Astrocyte (in vitro differentiated cells and primary cell): ENCODE measurements at regions not wholly inside any gene's neighbourhood (a gene's known extent, or its start where the extent isn't known, plus 50 kb on each side); places are given as distances from the start of the nearest gene placed in this dataset.
"Not testable (repeated sequence)": the region's sequence is repeated elsewhere in the genome, so short reads cannot be mapped to it uniquely, and the experiment has no call there.

Experiments used
- DNase-seq: peaks from one replicate; pipeline ENCODE4 v3.0.0-alpha.2; 2010; ENCODE audit warnings: low read depth
- FAIRE-seq: peaks from 2 replicates; lab custom pipeline; 2011; peaks lifted over from hg19 to GRCh38; lab: Jason Lieb, UNC
- H2AFZ ChIP-seq: 2 replicates; pipeline ENCODE4 v1.6.0; 2012; ENCODE audit warnings: low read depth, low read length, inconsistent platforms
- H3K27ac ChIP-seq: 2 replicates; pipeline ENCODE4 v1.5.1; 2011; ENCODE audit warnings: low read depth, low read length, inconsistent platforms
- H3K27me3 ChIP-seq: 2 replicates; pipeline ENCODE4 v1.6.0; 2011; ENCODE audit warnings: low read length, inconsistent platforms; ENCODE audit not compliant: insufficient read depth
- H3K36me3 ChIP-seq: 2 replicates; pipeline ENCODE4 v1.5.1; 2011; ENCODE audit warnings: low read length, inconsistent platforms; ENCODE audit not compliant: insufficient read depth
- H3K4me1 ChIP-seq: 2 replicates; pipeline ENCODE4 v1.5.1; 2011; ENCODE audit warnings: low read length, inconsistent platforms; ENCODE audit not compliant: insufficient read depth
- H3K4me2 ChIP-seq: 2 replicates; pipeline ENCODE4 v1.6.0; 2012; ENCODE audit warnings: low read length, inconsistent platforms
- H3K4me3 ChIP-seq: 2 replicates; pipeline ENCODE4 v1.5.1; 2011; ENCODE audit warnings: low read depth, mild to moderate bottlenecking, low read length, inconsistent platforms; ENCODE audit not compliant: insufficient read depth
- H3K79me2 ChIP-seq: 2 replicates; pipeline ENCODE4 v1.6.0; 2012; ENCODE audit warnings: mild to moderate bottlenecking, low read length, inconsistent platforms; ENCODE audit not compliant: insufficient read depth
- H3K9ac ChIP-seq: 2 replicates; pipeline ENCODE4 v1.6.0; 2012; ENCODE audit warnings: mild to moderate bottlenecking, low read length, inconsistent platforms
- H3K9me3 ChIP-seq: 2 replicates; pipeline ENCODE4 v1.5.1; 2012; ENCODE audit warnings: low read depth, mild to moderate bottlenecking, low read length, inconsistent platforms; ENCODE audit not compliant: insufficient read depth
- H4K20me1 ChIP-seq: 2 replicates; pipeline ENCODE4 v1.6.0; 2012; ENCODE audit warnings: low read length, inconsistent platforms; ENCODE audit not compliant: insufficient read depth
- H3K27ac Mint-ChIP-seq: one replicate; pipeline ENCODE4 v1.8.0; 2021; ENCODE audit warnings: mild to moderate bottlenecking, mixed read lengths; ENCODE audit not compliant: unreplicated experiment
- H3K27me3 Mint-ChIP-seq: one replicate; pipeline ENCODE4 v1.8.0; 2021; ENCODE audit warnings: low read depth, mixed read lengths; ENCODE audit not compliant: unreplicated experiment
- H3K36me3 Mint-ChIP-seq: one replicate; pipeline ENCODE4 v1.8.0; 2021; ENCODE audit warnings: low read depth, mixed read lengths; ENCODE audit not compliant: unreplicated experiment
- H3K4me1 Mint-ChIP-seq: one replicate; pipeline ENCODE4 v1.8.0; 2021; ENCODE audit warnings: low read depth, mixed read lengths; ENCODE audit not compliant: unreplicated experiment
- H3K4me3 Mint-ChIP-seq: one replicate; pipeline ENCODE4 v1.8.0; 2021; ENCODE audit warnings: mild to moderate bottlenecking, moderate library complexity, mixed read lengths; ENCODE audit not compliant: unreplicated experiment
- H3K9me3 Mint-ChIP-seq: one replicate; pipeline ENCODE4 v1.8.0; 2021; ENCODE audit warnings: mild to moderate bottlenecking, mixed read lengths; ENCODE audit not compliant: unreplicated experiment
- CTCF ChIP-seq: IDR thresholded peaks from 2 replicates; pipeline ENCODE4 v1.5.1; 2011; ENCODE audit warnings: low read depth, mild to moderate bottlenecking, inconsistent platforms, low read length, moderate library complexity; ENCODE audit not compliant: insufficient read depth
- EZH2 ChIP-seq: IDR thresholded peaks from 2 replicates; pipeline ENCODE4 v1.6.1; 2012; ENCODE audit warnings: mild to moderate bottlenecking, low read length, inconsistent platforms; ENCODE audit not compliant: insufficient read depth

DNA sequence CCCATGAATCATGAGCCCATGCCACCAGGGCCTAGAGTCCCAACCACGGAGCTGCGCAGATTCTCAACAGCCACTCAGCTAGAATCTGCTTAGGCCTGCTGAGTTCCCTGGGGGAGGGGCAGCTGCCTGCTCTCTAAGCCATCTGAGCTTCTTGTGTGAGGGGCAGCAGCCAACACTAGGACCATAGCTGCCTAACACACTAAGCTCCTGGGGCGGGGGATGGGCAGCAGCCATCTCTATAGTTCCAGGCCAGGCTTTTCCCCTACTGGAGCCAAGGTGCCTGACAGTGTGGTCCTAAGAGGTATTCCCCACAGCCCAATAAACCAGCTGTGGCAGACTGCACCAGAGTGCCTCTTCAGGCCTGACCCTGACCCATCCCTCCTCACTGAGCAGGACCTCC, 255.9 kb upstream of the ACO1 start:
- Histone ChIP-seq H3K4me3 (no peak overlapping the region), H3K79me2 (no peaks in the 10 kb centered on the region), H3K9me3 (no peaks in the 10 kb centered on the region), H3K27ac (no peak overlapping the region), H3K4me2 (no peak overlapping the region), H3K36me3 (no peaks in the 10 kb centered on the region), H3K9ac (no peak overlapping the region), H3K27me3 (no peaks in the 10 kb centered on the region), H2AFZ (no peak overlapping the region), H4K20me1 (no peaks in the 10 kb centered on the region), H3K4me1 (no peaks in the 10 kb centered on the region)
- Mint-ChIP-seq H3K36me3 (no peaks in the 10 kb centered on the region), H3K4me1 (no peaks in the 10 kb centered on the region), H3K4me3 (no peak overlapping the region), H3K27me3 (no peaks in the 10 kb centered on the region), H3K27ac (no peak overlapping the region), H3K9me3 (peaks cover 4% of the 10 kb centered on the region)
- DNase-seq (no peak), FAIRE-seq (no peak)
- no peak for TF ChIP-seq CTCF
- TF ChIP-seq EZH2: no peak

GRCh38 chr9:32130709-32131108, 253.7 kb upstream of the ACO1 start:
- not testable (repeated sequence) for H3K79me2 ChIP-seq, H3K27me3 ChIP-seq, H3K27me3 Mint-ChIP-seq, H3K9me3 ChIP-seq, H3K9me3 Mint-ChIP-seq, FAIRE-seq, DNase-seq, H3K9ac ChIP-seq, H4K20me1 ChIP-seq, H3K4me3 ChIP-seq, H3K4me1 ChIP-seq, H3K36me3 Mint-ChIP-seq, H3K36me3 ChIP-seq, H2AFZ ChIP-seq, H3K4me1 Mint-ChIP-seq, H3K4me3 Mint-ChIP-seq, H3K27ac Mint-ChIP-seq, H3K4me2 ChIP-seq, H3K27ac ChIP-seq

DNA sequence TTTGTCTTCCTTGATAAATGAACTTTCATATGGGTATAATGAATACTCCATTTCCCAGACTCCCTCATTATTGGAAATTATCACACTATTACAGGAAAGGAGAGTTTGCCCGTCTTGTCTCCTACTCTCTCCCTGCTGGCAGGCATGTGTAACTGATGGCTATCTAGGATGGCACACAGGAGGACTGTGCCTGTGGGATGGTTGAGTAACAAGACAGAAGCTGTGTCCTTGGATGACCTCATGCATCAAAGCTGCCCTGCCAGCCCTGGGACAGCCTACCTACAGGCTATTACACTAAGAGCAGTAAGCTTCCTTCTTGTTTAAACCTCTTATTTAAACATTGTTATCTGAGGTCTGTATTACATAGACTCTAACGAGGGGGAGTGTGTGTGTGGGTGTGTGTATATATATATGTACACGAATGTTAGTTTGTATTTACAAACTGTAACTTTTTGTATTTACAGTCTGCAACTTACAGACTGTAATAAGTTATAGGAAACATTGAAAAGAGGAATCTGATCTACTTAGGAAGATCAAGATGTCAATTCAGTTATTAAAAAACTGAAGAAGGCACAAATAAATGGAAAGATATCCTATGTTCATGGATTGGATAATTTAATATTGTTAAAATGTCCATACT, 247.6 kb upstream of the ACO1 start:
- no peaks in the 10 kb centered on the region for H3K36me3 Mint-ChIP-seq
- no peak overlapping the region for H3K4me3 ChIP-seq
- no peaks in the 10 kb centered on the region for H3K4me1 Mint-ChIP-seq
- H4K20me1 ChIP-seq: no peaks in the 10 kb centered on the region
- no peaks in the 10 kb centered on the region for H3K36me3 ChIP-seq
- no peaks in the 10 kb centered on the region for H3K4me1 ChIP-seq
- DNase-seq (no peak), FAIRE-seq (no peak)
- H3K9me3 ChIP-seq: peaks cover 3% of the 10 kb centered on the region
- no peaks in the 10 kb centered on the region for H3K79me2 ChIP-seq
- H3K4me3 Mint-ChIP-seq: no peak overlapping the region
- TF ChIP-seq EZH2 (no peak), CTCF (no peak)
- H3K9ac ChIP-seq: no peak overlapping the region
- no peak overlapping the region for H3K27ac Mint-ChIP-seq
- no peak overlapping the region for H3K4me2 ChIP-seq
- H3K27me3 ChIP-seq: no peaks in the 10 kb centered on the region
- H3K9me3 Mint-ChIP-seq: no peaks in the 10 kb centered on the region
- no peak overlapping the region for H2AFZ ChIP-seq
- no peaks in the 10 kb centered on the region for H3K27me3 Mint-ChIP-seq
- H3K27ac ChIP-seq: no peak overlapping the region
